ENCODE measurements at regions not wholly inside any gene's neighbourhood (a gene's known extent, or its start where the extent isn't known, plus 50 kb on each side); places are given as distances from the start of the nearest gene placed in this dataset.

GRCh38 chr7:54880326-54880989, 121.4 kb upstream of the SEC61G start:
- peaks cover 3% of the 10 kb centered on the region for H3K36me3 Mint-ChIP-seq (ENCODE audit: insufficient read depth)
- peaks cover 11% of the 10 kb centered on the region for H3K9me3 Mint-ChIP-seq (ENCODE audit: low read depth)
- H3K27ac Mint-ChIP-seq = peak overlapping the region; percentile 65
- no peaks in the 10 kb centered on the region for H3K27me3 Mint-ChIP-seq
- no peak for TF ChIP-seq CTCF (IDR thresholded peaks at IDR 0.05; ENCODE audit: unreplicated experiment)
- H3K4me1 Mint-ChIP-seq (ENCODE audit: low read depth) = peaks cover 34% of the 10 kb centered on the region
- H3K4me3 Mint-ChIP-seq (ENCODE audit: low read depth) = peak overlapping the region; percentile 7
- no peak for DNase-seq (ENCODE audit: low spot score, unreplicated experiment)

- peaks cover 3% of the 10 kb centered on the region for H3K36me3 Mint-ChIP-seq (ENCODE audit: insufficient read depth)
- no peak for TF ChIP-seq CTCF (IDR thresholded peaks at IDR 0.05; ENCODE audit: unreplicated experiment)
- H3K4me1 Mint-ChIP-seq (ENCODE audit: low read depth) = peaks cover 34% of the 10 kb centered on the region
- no peak overlapping the region for H3K4me3 Mint-ChIP-seq (ENCODE audit: low read depth)
- H3K9me3 Mint-ChIP-seq (ENCODE audit: low read depth) = peaks cover 11% of the 10 kb centered on the region
- DNase-seq (ENCODE audit: low spot score, unreplicated experiment) = no peak
- H3K27ac Mint-ChIP-seq = no peak overlapping the region
- no peaks in the 10 kb centered on the region for H3K27me3 Mint-ChIP-seq
Measured at GRCh38 chr7:54881816-54882520, 123.0 kb upstream of the SEC61G start.

GRCh38 chr7:54882694-54883093, 123.7 kb upstream of the SEC61G start:
- H3K27me3 Mint-ChIP-seq = no peaks in the 10 kb centered on the region
- peaks cover 3% of the 10 kb centered on the region for H3K36me3 Mint-ChIP-seq (ENCODE audit: insufficient read depth)
- H3K9me3 Mint-ChIP-seq (ENCODE audit: low read depth) = peaks cover 11% of the 10 kb centered on the region
- peaks cover 33% of the 10 kb centered on the region for H3K4me1 Mint-ChIP-seq (ENCODE audit: low read depth)
- H3K4me3 Mint-ChIP-seq (ENCODE audit: low read depth) = no peak overlapping the region
- DNase-seq (ENCODE audit: low spot score, unreplicated experiment) = no peak
- TF ChIP-seq CTCF (IDR thresholded peaks at IDR 0.05; ENCODE audit: unreplicated experiment) = no peak
- no peak overlapping the region for H3K27ac Mint-ChIP-seq

- Mint-ChIP-seq H3K27ac (no peak overlapping the region), H3K4me1 (ENCODE audit: low read depth) (peaks cover 37% of the 10 kb centered on the region), H3K36me3 (ENCODE audit: insufficient read depth) (peaks cover 3% of the 10 kb centered on the region), H3K9me3 (ENCODE audit: low read depth) (peaks cover 11% of the 10 kb centered on the region), H3K4me3 (ENCODE audit: low read depth) (no peak overlapping the region), H3K27me3 (peaks cover 8% of the 10 kb centered on the region)
- no peak for DNase-seq (ENCODE audit: low spot score, unreplicated experiment)
- TF ChIP-seq CTCF (IDR thresholded peaks at IDR 0.05; ENCODE audit: unreplicated experiment) = no peak
Measured at GRCh38 chr7:54883576-54883975, 124.6 kb upstream of the SEC61G start.

- Mint-ChIP-seq H3K4me1 (ENCODE audit: low read depth) (peaks cover 30% of the 10 kb centered on the region), H3K27me3 (peaks cover 13% of the 10 kb centered on the region), H3K36me3 (ENCODE audit: insufficient read depth) (no peaks in the 10 kb centered on the region), H3K27ac (no peak overlapping the region), H3K4me3 (ENCODE audit: low read depth) (no peak overlapping the region), H3K9me3 (ENCODE audit: low read depth) (no peaks in the 10 kb centered on the region)
- DNase-seq (ENCODE audit: low spot score, unreplicated experiment) = no peak
- TF ChIP-seq CTCF (IDR thresholded peaks at IDR 0.05; ENCODE audit: unreplicated experiment) = no peak
Measured at GRCh38 chr7:54885285-54885684, 126.3 kb upstream of the SEC61G start.
